Smooth muscle cell (in vitro differentiated cells): ENCODE measurements at regions not wholly inside any gene's neighbourhood (a gene's known extent, or its start where the extent isn't known, plus 50 kb on each side); places are given as distances from the start of the nearest gene placed in this dataset.
"Not testable (repeated sequence)": the region's sequence is repeated elsewhere in the genome, so short reads cannot be mapped to it uniquely, and the experiment has no call there.

Experiments
- DNase-seq: peaks from one replicate; lab custom pipeline; 2025; ENCODE audit not compliant: unreplicated experiment; lab: John Stamatoyannopoulos, UW
- H2AFZ ChIP-seq: fragments of 200-600 bp; sonication (generic); 2 replicates; pipeline ENCODE4 v1.6.0; 2016; ENCODE audit warnings: antibody characterized with exemption, low read depth, mild to moderate bottlenecking
- H3F3A ChIP-seq: fragments of 200-600 bp; sonication (generic); 2 replicates; pipeline ENCODE4 v1.6.0; 2017; ENCODE audit warnings: antibody characterized with exemption, low read depth
- H3K27ac ChIP-seq: fragments of 200-600 bp; sonication (generic); 2 replicates; pipeline ENCODE4 v1.5.1; 2016; ENCODE audit warnings: low read depth, mild to moderate bottlenecking
- H3K27me3 ChIP-seq: fragments of 200-600 bp; sonication (generic); 2 replicates; pipeline ENCODE4 v1.6.1; 2016; ENCODE audit warnings: low read depth, mild to moderate bottlenecking
- H3K36me3 ChIP-seq: fragments of 200-600 bp; sonication (generic); 2 replicates; pipeline ENCODE4 v1.5.1; 2016; ENCODE audit warnings: low read depth
- H3K4me1 ChIP-seq: fragments of 200-600 bp; sonication (generic); 2 replicates; pipeline ENCODE4 v1.5.1; 2016; ENCODE audit warnings: low read depth
- H3K4me2 ChIP-seq: fragments of 200-600 bp; sonication (generic); 2 replicates; pipeline ENCODE4 v1.6.0; 2016; ENCODE audit warnings: mild to moderate bottlenecking
- H3K4me3 ChIP-seq: fragments of 200-600 bp; sonication (generic); 2 replicates; pipeline ENCODE4 v1.5.1; 2016; ENCODE audit warnings: mild to moderate bottlenecking
- H3K79me2 ChIP-seq: fragments of 200-600 bp; sonication (generic); 2 replicates; pipeline ENCODE4 v1.6.0; 2016; ENCODE audit warnings: low read depth, mild to moderate bottlenecking
- H3K9ac ChIP-seq: fragments of 200-600 bp; sonication (generic); 2 replicates; pipeline ENCODE4 v1.6.0; 2016; ENCODE audit warnings: low read depth
- H3K9me3 ChIP-seq: fragments of 200-600 bp; sonication (generic); replicated peaks from 2 replicates; pipeline ENCODE4 v1.5.1; 2016; ENCODE audit warnings: low read depth
- H4K20me1 ChIP-seq: fragments of 200-600 bp; sonication (generic); 2 replicates; pipeline ENCODE4 v1.6.0; 2016; ENCODE audit warnings: low read depth
- WGBS: methylation state at CpG from one replicate; pipeline ENCODE4 v1.1.7; 2016; ENCODE audit warnings: low lambda C conversion rate; 5-methylcytosine and 5-hydroxymethylcytosine counted together
- TF ChIP-seq, protein P1 (sequence below): fragments of 200-600 bp; sonication (generic); IDR thresholded peaks from 2 replicates; pipeline ENCODE4 v1.5.1; 2017; ENCODE audit warnings: borderline replicate concordance, mild to moderate bottlenecking, antibody characterized with exemption; ENCODE audit not compliant: insufficient read depth, poor library complexity, severe bottlenecking

- no peaks in the 10 kb centered on the region for H3K27me3 ChIP-seq
- no peaks in the 10 kb centered on the region for H4K20me1 ChIP-seq
- H3K4me2 ChIP-seq = peak overlapping the region; percentile 52
- no peaks in the 10 kb centered on the region for H3K36me3 ChIP-seq
- no peak for DNase-seq
- no peak overlapping the region for H3K4me3 ChIP-seq
- H3K27ac ChIP-seq = peak overlapping the region; percentile 54
- no peaks in the 10 kb centered on the region for H3K79me2 ChIP-seq
- TF ChIP-seq, protein P1, sequence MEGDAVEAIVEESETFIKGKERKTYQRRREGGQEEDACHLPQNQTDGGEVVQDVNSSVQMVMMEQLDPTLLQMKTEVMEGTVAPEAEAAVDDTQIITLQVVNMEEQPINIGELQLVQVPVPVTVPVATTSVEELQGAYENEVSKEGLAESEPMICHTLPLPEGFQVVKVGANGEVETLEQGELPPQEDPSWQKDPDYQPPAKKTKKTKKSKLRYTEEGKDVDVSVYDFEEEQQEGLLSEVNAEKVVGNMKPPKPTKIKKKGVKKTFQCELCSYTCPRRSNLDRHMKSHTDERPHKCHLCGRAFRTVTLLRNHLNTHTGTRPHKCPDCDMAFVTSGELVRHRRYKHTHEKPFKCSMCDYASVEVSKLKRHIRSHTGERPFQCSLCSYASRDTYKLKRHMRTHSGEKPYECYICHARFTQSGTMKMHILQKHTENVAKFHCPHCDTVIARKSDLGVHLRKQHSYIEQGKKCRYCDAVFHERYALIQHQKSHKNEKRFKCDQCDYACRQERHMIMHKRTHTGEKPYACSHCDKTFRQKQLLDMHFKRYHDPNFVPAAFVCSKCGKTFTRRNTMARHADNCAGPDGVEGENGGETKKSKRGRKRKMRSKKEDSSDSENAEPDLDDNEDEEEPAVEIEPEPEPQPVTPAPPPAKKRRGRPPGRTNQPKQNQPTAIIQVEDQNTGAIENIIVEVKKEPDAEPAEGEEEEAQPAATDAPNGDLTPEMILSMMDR = no peak
- H3K4me1 ChIP-seq = peaks cover 3% of the 10 kb centered on the region
- H3F3A ChIP-seq = no peaks in the 10 kb centered on the region
- H3K9ac ChIP-seq = no peak overlapping the region
- no peaks in the 10 kb centered on the region for H3K9me3 ChIP-seq
- no peak overlapping the region for H2AFZ ChIP-seq
Measured at GRCh38 chr3:104360038-104360437, 1006.7 kb upstream of the ALCAM start.

- not testable (repeated sequence) for DNase-seq, H3K4me1 ChIP-seq, H4K20me1 ChIP-seq, H3K4me2 ChIP-seq, H3K27ac ChIP-seq, H3K79me2 ChIP-seq, H3K4me3 ChIP-seq, H3K27me3 ChIP-seq, H3K9me3 ChIP-seq, H3K9ac ChIP-seq, H2AFZ ChIP-seq, H3F3A ChIP-seq, H3K36me3 ChIP-seq
- WGBS = 99% methylated on average over 8 of the region's 8 CpGs
Measured at GRCh38 chr3:104361748-104362147, 1005.0 kb upstream of the ALCAM start.

- no peaks in the 10 kb centered on the region for H3K79me2 ChIP-seq
- H3K9me3 ChIP-seq = no peaks in the 10 kb centered on the region
- H3K4me1 ChIP-seq = peaks cover 3% of the 10 kb centered on the region
- no peak overlapping the region for H3K9ac ChIP-seq
- 94% methylated on average over 6 of the region's 6 CpGs for WGBS
- TF ChIP-seq, protein P1 = no peak
- no peak overlapping the region for H2AFZ ChIP-seq
- no peak overlapping the region for H3K4me3 ChIP-seq
- no peak overlapping the region for H3K27ac ChIP-seq
- DNase-seq = no peak
- no peaks in the 10 kb centered on the region for H4K20me1 ChIP-seq
- no peaks in the 10 kb centered on the region for H3F3A ChIP-seq
- no peak overlapping the region for H3K4me2 ChIP-seq
- no peaks in the 10 kb centered on the region for H3K27me3 ChIP-seq
- H3K36me3 ChIP-seq = no peaks in the 10 kb centered on the region
Measured at GRCh38 chr3:104362319-104362718, 1004.4 kb upstream of the ALCAM start.

- TF ChIP-seq, protein P1 = no peak
- H3K27me3 ChIP-seq = no peaks in the 10 kb centered on the region
- H3K27ac ChIP-seq = no peak overlapping the region
- H3K36me3 ChIP-seq = no peaks in the 10 kb centered on the region
- H3K79me2 ChIP-seq = no peaks in the 10 kb centered on the region
- H2AFZ ChIP-seq = peak overlapping the region; percentile 74
- H3K4me3 ChIP-seq = no peak overlapping the region
- H4K20me1 ChIP-seq = no peaks in the 10 kb centered on the region
- no peaks in the 10 kb centered on the region for H3K9me3 ChIP-seq
- 14% methylated on average over 3 of the region's 3 CpGs for WGBS
- H3K4me2 ChIP-seq = peak overlapping the region; percentile 22
- no peak for DNase-seq
- no peaks in the 10 kb centered on the region for H3F3A ChIP-seq
- H3K4me1 ChIP-seq = no peaks in the 10 kb centered on the region
- H3K9ac ChIP-seq = no peak overlapping the region
Measured at GRCh38 chr3:104367000-104367399, 999.7 kb upstream of the ALCAM start.
